IMR-90 (cell line): ENCODE measurements at regions not wholly inside any gene's neighbourhood (a gene's known extent, or its start where the extent isn't known, plus 50 kb on each side); places are given as distances from the start of the nearest gene placed in this dataset.

Experiments used
- ATAC-seq: fragments of 200-7000 bp; cut with Tn5 transposase; 2 replicates; pipeline ENCODE4 v1.9.1; 2020; ENCODE audit warnings: low read depth, mild to moderate bottlenecking, moderate library complexity
- BruUV-seq: library from RNA; stranded (reverse); fragments of 400-500 nt; replicated peaks from 2 replicates; lab custom pipeline; 2021; lab: Mats Ljungman, UMichigan
- CTCF ChIA-PET: fragments of 300-600 bp; formaldehyde crosslinking; extraction: SDS; loops from one replicate; lab custom pipeline; 2021; ENCODE audit warnings: antibody characterized with exemption; lab: Yijun Ruan, JAX
- POLR2A ChIA-PET: fragments of 300-600 bp; sonication (Branson Sonifier 250); formaldehyde crosslinking; loops from one replicate; lab custom pipeline; 2022; ENCODE audit warnings: antibody characterized with exemption; ENCODE audit not compliant: unreplicated experiment; lab: Charles Lee
- DNase-seq: peaks from one replicate; pipeline ENCODE4 v3.0.0; 2013
- H2AFZ ChIP-seq: replicated peaks from 2 replicates; pipeline ENCODE3; 2013; ENCODE audit warnings: low read length, mild to moderate bottlenecking; ENCODE audit not compliant: poor library complexity
- H2AK5ac ChIP-seq: 2 replicates; pipeline ENCODE4 v1.6.1; 2013; ENCODE audit warnings: low read depth, low read length, inconsistent platforms
- H2AK9ac ChIP-seq: replicated peaks from 2 replicates; pipeline ENCODE3; 2013; ENCODE audit warnings: mild to moderate bottlenecking, low read depth, low read length, moderate library complexity; ENCODE audit not compliant: poor library complexity
- H2BK120ac ChIP-seq: 2 replicates; pipeline ENCODE4 v1.6.1; 2013; ENCODE audit warnings: low read depth, low read length, inconsistent platforms
- H2BK15ac ChIP-seq: 3 replicates; pipeline ENCODE4 v1.6.1; 2013; ENCODE audit warnings: low read depth, low read length, inconsistent platforms
- H2BK20ac ChIP-seq: 2 replicates; pipeline ENCODE4 v1.6.1; 2013; ENCODE audit warnings: low read depth, mild to moderate bottlenecking, inconsistent platforms, low read length, moderate library complexity
- H2BK5ac ChIP-seq: 2 replicates; pipeline ENCODE4 v1.6.1; 2013; ENCODE audit warnings: mild to moderate bottlenecking, low read depth, low read length, inconsistent platforms; ENCODE audit not compliant: poor library complexity, severe bottlenecking
- H3K14ac ChIP-seq: replicated peaks from 2 replicates; pipeline ENCODE4 v1.6.1; 2013; ENCODE audit warnings: low read depth, low read length, inconsistent platforms
- H3K18ac ChIP-seq: 2 replicates; pipeline ENCODE4 v1.6.1; 2013; ENCODE audit warnings: low read depth, low read length, control low read depth
- H3K23ac ChIP-seq: 2 replicates; pipeline ENCODE4 v1.6.1; 2013; ENCODE audit warnings: low read depth, low read length, inconsistent platforms
- H3K27ac ChIP-seq: 2 replicates; pipeline ENCODE4 v1.5.1; 2013; ENCODE audit warnings: mild to moderate bottlenecking, control low read depth, low read length; ENCODE audit not compliant: insufficient read depth
- H3K27me3 ChIP-seq: 2 replicates; pipeline ENCODE4 v1.6.1; 2013; ENCODE audit warnings: low read length; ENCODE audit not compliant: control insufficient read depth, insufficient read depth
- H3K36me3 ChIP-seq: 2 replicates; pipeline ENCODE4 v1.6.1; 2013; ENCODE audit warnings: low read length, mixed read lengths; ENCODE audit not compliant: control insufficient read depth, insufficient read depth
- H3K4ac ChIP-seq: 2 replicates; pipeline ENCODE4 v1.6.1; 2013; ENCODE audit warnings: low read depth, low read length, inconsistent platforms
- H3K4me1 ChIP-seq: 2 replicates; pipeline ENCODE4 v1.6.1; 2013; ENCODE audit warnings: low read length, mixed read lengths; ENCODE audit not compliant: control insufficient read depth, insufficient read depth
- H3K4me2 ChIP-seq: 2 replicates; pipeline ENCODE4 v1.6.1; 2013; ENCODE audit warnings: low read depth, mild to moderate bottlenecking, control low read depth, low read length, moderate library complexity
- H3K4me3 ChIP-seq: 2 replicates; pipeline ENCODE4 v1.5.1; 2013; ENCODE audit warnings: low read depth, mild to moderate bottlenecking, control low read depth, low read length, moderate library complexity; ENCODE audit not compliant: insufficient read depth
- H3K56ac ChIP-seq: 2 replicates; pipeline ENCODE4 v1.6.1; 2013; ENCODE audit warnings: low read length, inconsistent platforms; ENCODE audit not compliant: insufficient read depth; ENCODE audit errors: extremely low read depth
- H3K79me1 ChIP-seq, 2 experiments: 2 replicates each; pipeline ENCODE4 v1.6.1; 2013; ENCODE audit warnings: low read length in 2 of 2, inconsistent platforms in 1 of 2, low read depth in 1 of 2
- H3K9ac ChIP-seq: 2 replicates; pipeline ENCODE4 v1.6.1; 2013; ENCODE audit warnings: low read depth, low read length, control low read depth
- H3K9me1 ChIP-seq: 2 replicates; pipeline ENCODE4 v1.6.1; 2013; ENCODE audit warnings: low read length, inconsistent platforms; ENCODE audit not compliant: insufficient read depth
- H3K9me3 ChIP-seq: 2 replicates; pipeline ENCODE4 v1.6.1; 2013; ENCODE audit warnings: low read length; ENCODE audit not compliant: control insufficient read depth, insufficient read depth
- H4K20me1 ChIP-seq: 2 replicates; pipeline ENCODE4 v1.6.1; 2013; ENCODE audit warnings: low read length, inconsistent platforms; ENCODE audit not compliant: insufficient read depth
- H4K5ac ChIP-seq: 2 replicates; pipeline ENCODE4 v1.6.1; 2013; ENCODE audit warnings: mild to moderate bottlenecking, low read depth, low read length, control low read depth
- H4K8ac ChIP-seq, 2 experiments: 2 replicates each; pipeline ENCODE4 v1.6.1; 2013; ENCODE audit warnings: low read depth in 2 of 2, low read length in 2 of 2, control low read depth in 1 of 2, inconsistent platforms in 1 of 2
- H4K91ac ChIP-seq: 2 replicates; pipeline ENCODE4 v1.6.1; 2013; ENCODE audit warnings: low read depth, low read length, inconsistent platforms; ENCODE audit not compliant: insufficient read depth
- MAFK ChIP-seq: IDR thresholded peaks from 2 replicates; pipeline ENCODE4 v1.6.1; 2012; ENCODE audit warnings: low read depth, low read length, improper control_type of control experiment
- SMC3 ChIP-seq: fragments of 150-350 bp; IDR thresholded peaks from 2 replicates; pipeline ENCODE4 v1.6.1; 2016; ENCODE audit warnings: low read depth, mild to moderate bottlenecking, antibody characterized with exemption, low read length, moderate library complexity
- WGBS, 2 experiments: methylation state at CpG; one replicate each; pipeline versions ENCODE4 v1.1.5 to v1.1.7; 2013; ENCODE audit warnings: missing lambda C conversion rate in 2 of 2; ENCODE audit not compliant: insufficient read length in 1 of 2; ENCODE audit errors: extremely low coverage in 2 of 2; 5-methylcytosine and 5-hydroxymethylcytosine counted together
- dilution Hi-C: fragments of 300-500 bp; cut with HindIII; formaldehyde crosslinking; loops from one replicate; pipeline ENCODE4 v1.14.3; 2018; ENCODE audit warnings: low sequenced_read_pairs; ENCODE audit not compliant: unreplicated experiment
- in situ Hi-C: fragments of 300-500 bp; cut with MboI; formaldehyde crosslinking; loops from 3 replicates; pipeline ENCODE4 v1.14.3; 2019; ENCODE audit warnings: low sequenced_read_pairs, inconsistent platforms, mixed read lengths
- intact Hi-C: fragments of 100-400 bp; cut with micrococcal nuclease; formaldehyde crosslinking; loops from 2 replicates; pipeline ENCODE4 v1.10.0; 2022

DNA sequence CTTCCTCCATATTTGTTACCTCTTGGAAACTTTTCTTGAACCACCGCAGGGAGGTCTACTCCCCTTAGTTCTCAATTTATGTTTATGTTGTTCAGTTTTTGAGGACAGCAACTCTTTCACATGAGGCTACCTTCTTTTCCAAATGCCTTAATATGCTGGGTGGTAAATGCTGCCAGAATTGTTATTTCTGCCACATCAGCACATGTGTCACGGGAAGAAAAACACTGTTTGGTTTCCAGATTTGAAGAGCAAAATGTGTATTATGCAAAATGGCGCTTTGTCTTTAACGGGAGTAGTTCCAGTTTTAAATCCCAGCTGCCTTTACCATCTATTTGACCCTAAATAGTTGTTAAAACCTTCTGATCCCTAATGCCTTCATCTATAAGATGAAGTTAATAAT, 606.2 kb upstream of the TBL1XR1 start:
- Histone ChIP-seq H3K4me2 (no peak overlapping the region), H3K27ac (no peak overlapping the region), H4K5ac (peak overlapping the region; percentile 91; the same call in 1 of the 2 replicates), H3K27me3 (no peaks in the 10 kb centered on the region), H4K20me1 (no peaks in the 10 kb centered on the region), H4K91ac (no peak overlapping the region; the same call in 1 of the 2 replicates), H3K36me3 (no peaks in the 10 kb centered on the region), H3K4ac (no peak overlapping the region; the same call in 1 of the 2 replicates), H3K14ac (no peak overlapping the region), H3K79me1 (no peaks in the 10 kb centered on the region), H2BK15ac (no peak overlapping the region), H3K4me3 (no peak overlapping the region), H3K4me1 (peaks cover 9% of the 10 kb centered on the region), H2BK20ac (peak overlapping the region; percentile 28), H2AFZ (no peak overlapping the region), H2AK5ac (no peak overlapping the region), H3K23ac (no peak overlapping the region), H2BK120ac (peak overlapping the region; percentile 7), H3K56ac (no peak overlapping the region), H4K8ac (peak overlapping the region in 1 of 2 experiments; percentile 48; a peak in 1 of 4 replicates), H2BK5ac (no peak overlapping the region), H3K9ac (no peak overlapping the region), H2AK9ac (no peak overlapping the region), H3K9me1 (peaks cover 4% of the 10 kb centered on the region; the same call in 1 of the 2 replicates), H3K9me3 (no peaks in the 10 kb centered on the region), H3K18ac (peak overlapping the region; percentile 90; the same call in 1 of the 2 replicates)
- POLR2A ChIA-PET, result no interaction called here
- in situ Hi-C loops (no loop called here), intact Hi-C loops (loop anchor here (10.0 kb wide), 1 partner anchor 439 kb away; no protein-coding TSS in a partner anchor), dilution Hi-C loops (no loop called here)
- no TSS peak for BruUV-seq
- CTCF ChIA-PET, result interaction anchor here (0.5 kb wide), 1 partner anchor 752 kb away, joined by 3 read pairs; no protein-coding TSS in a partner anchor
- TF ChIP-seq SMC3, result no peak
- TF ChIP-seq MAFK, result peak; percentile 77
- DNase-seq, result no peak
- ATAC-seq, result no peak
- no CpG with 5 or more reads among the region's 4 CpGs for WGBS, 2 experiments
